ENCODE measurements at regions not wholly inside any gene's neighbourhood (a gene's known extent, or its start where the extent isn't known, plus 50 kb on each side); places are given as distances from the start of the nearest gene placed in this dataset.

DNA sequence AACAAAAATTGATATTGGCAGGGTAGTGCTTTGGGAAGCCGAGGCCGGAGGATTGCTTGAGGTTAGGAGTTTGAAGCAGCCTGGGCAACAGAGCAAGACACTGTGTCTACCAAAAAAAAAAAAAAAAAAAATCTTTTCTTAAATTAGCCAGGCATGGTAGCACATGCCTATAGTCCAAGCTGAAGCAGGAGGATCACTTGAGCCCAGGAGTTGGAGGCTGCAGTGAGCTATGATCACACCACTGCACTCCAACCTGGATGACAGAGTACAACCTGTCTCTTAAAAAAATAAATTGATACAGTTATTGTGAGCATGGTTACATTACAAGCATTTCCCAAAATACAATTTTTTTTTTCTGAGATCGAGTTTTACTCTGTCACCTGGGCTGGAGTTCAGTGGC is 59.4 kb upstream of the SVIL start:
- Histone ChIP-seq H3K36me3 (ENCODE audit: control insufficient read depth, insufficient read depth, low read length) (no peaks in the 10 kb centered on the region), H3K27me3 (ENCODE audit: control insufficient read depth, insufficient read depth, low read length) (peaks cover 2% of the 10 kb centered on the region; the same call in 1 of the 2 replicates), H3K4me3 (ENCODE audit: low read depth, low read length) (no peak overlapping the region)
- TF ChIP-seq, protein P1, sequence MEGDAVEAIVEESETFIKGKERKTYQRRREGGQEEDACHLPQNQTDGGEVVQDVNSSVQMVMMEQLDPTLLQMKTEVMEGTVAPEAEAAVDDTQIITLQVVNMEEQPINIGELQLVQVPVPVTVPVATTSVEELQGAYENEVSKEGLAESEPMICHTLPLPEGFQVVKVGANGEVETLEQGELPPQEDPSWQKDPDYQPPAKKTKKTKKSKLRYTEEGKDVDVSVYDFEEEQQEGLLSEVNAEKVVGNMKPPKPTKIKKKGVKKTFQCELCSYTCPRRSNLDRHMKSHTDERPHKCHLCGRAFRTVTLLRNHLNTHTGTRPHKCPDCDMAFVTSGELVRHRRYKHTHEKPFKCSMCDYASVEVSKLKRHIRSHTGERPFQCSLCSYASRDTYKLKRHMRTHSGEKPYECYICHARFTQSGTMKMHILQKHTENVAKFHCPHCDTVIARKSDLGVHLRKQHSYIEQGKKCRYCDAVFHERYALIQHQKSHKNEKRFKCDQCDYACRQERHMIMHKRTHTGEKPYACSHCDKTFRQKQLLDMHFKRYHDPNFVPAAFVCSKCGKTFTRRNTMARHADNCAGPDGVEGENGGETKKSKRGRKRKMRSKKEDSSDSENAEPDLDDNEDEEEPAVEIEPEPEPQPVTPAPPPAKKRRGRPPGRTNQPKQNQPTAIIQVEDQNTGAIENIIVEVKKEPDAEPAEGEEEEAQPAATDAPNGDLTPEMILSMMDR (IDR thresholded peaks at IDR 0.05; ENCODE audit: insufficient read depth, low read depth, low read length) = no peak
- ChIA-PET POLR2A (no interaction called here), CTCF (no interaction called here)
- no peak for DNase-seq (ENCODE audit: low read depth)

DNA sequence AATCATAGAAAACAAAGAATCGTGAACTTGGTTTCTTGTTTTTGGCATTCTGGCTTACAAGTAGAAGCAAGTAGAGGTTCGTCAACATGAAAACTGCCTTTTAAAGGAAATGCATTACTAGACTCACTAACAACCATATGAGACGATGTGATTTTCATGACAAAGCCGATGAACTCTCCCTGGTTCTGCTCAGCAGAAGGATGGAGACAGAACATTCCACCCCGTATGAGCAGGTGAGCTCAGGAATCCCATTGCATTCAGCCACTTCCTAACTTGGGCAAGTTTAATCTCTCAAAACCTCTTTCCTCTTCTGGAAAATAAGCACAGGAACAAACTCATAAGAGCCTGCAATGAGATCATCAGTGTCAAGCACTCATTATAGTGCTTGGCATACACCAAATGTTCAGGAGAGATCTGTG is 57.4 kb upstream of the SVIL start:
- TF ChIP-seq, protein P1 (IDR thresholded peaks at IDR 0.05; ENCODE audit: insufficient read depth, low read depth, low read length) = no peak
- POLR2A ChIA-PET = no interaction called here
- H3K4me3 ChIP-seq (ENCODE audit: low read depth, low read length) = no peak overlapping the region
- CTCF ChIA-PET = interaction anchor here (0.9 to 1.2 kb wide), 2 partner anchors 44 to 166 kb away, joined by 3 read pairs; no protein-coding TSS in a partner anchor
- H3K36me3 ChIP-seq (ENCODE audit: control insufficient read depth, insufficient read depth, low read length) = no peaks in the 10 kb centered on the region
- DNase-seq (ENCODE audit: low read depth) = no peak
- H3K27me3 ChIP-seq (ENCODE audit: control insufficient read depth, insufficient read depth, low read length) = no peaks in the 10 kb centered on the region

GRCh38 chr10:29691564-29692072 is 56.8 kb upstream of the SVIL start:
- Histone ChIP-seq H3K4me3 (ENCODE audit: low read depth, low read length) (no peak overlapping the region), H3K36me3 (ENCODE audit: control insufficient read depth, insufficient read depth, low read length) (no peaks in the 10 kb centered on the region), H3K27me3 (ENCODE audit: control insufficient read depth, insufficient read depth, low read length) (no peaks in the 10 kb centered on the region)
- POLR2A ChIA-PET = no interaction called here
- CTCF ChIA-PET = interaction anchor here (0.9 to 1.6 kb wide), 2 partner anchors 23 to 166 kb away, joined by 3 read pairs; no protein-coding TSS in a partner anchor
- no peak for DNase-seq (ENCODE audit: low read depth)
- TF ChIP-seq, protein P1 (IDR thresholded peaks at IDR 0.05; ENCODE audit: insufficient read depth, low read depth, low read length) = no peak

GRCh38 chr10:29689001-29689400 is 54.2 kb upstream of the SVIL start:
- ChIA-PET POLR2A (no interaction called here), CTCF (interaction anchor here (1.0 kb wide), 1 partner anchor 47 kb away, joined by 3 read pairs; no protein-coding TSS in a partner anchor)
- H3K27me3 ChIP-seq (ENCODE audit: control insufficient read depth, insufficient read depth, low read length) = no peaks in the 10 kb centered on the region
- TF ChIP-seq, protein P1 (IDR thresholded peaks at IDR 0.05; ENCODE audit: insufficient read depth, low read depth, low read length) = no peak
- no peak for DNase-seq (ENCODE audit: low read depth)
- no peaks in the 10 kb centered on the region for H3K36me3 ChIP-seq (ENCODE audit: control insufficient read depth, insufficient read depth, low read length)
- no peak overlapping the region for H3K4me3 ChIP-seq (ENCODE audit: low read depth, low read length)

DNA sequence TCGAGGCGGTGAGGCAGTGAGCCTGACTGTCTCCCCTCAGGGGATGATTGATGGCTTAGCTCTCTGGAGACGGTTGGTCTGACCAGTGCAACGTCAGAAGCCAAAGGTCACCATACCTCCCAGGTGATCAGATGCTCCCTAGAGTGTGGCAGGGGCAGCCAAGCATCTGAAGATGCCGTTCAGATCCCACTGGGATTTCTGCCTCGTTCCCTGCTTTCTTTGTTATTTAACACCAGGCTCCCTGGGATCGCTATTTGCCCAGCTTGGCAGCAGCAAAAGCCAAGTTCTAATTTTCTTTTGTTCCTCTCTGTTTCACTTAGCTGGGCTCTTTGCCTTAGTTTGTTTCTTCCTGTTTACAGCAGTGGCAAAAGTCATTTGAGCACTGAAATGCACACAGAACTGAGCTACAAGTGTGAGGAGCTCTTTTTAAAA is 53.5 kb upstream of the SVIL start:
- ChIA-PET POLR2A (no interaction called here), CTCF (interaction anchor here (1.0 kb wide), 1 partner anchor 48 kb away, joined by 3 read pairs; no protein-coding TSS in a partner anchor)
- no peak overlapping the region for H3K4me3 ChIP-seq (ENCODE audit: low read depth, low read length)
- H3K27me3 ChIP-seq (ENCODE audit: control insufficient read depth, insufficient read depth, low read length) = no peaks in the 10 kb centered on the region
- TF ChIP-seq, protein P1 (IDR thresholded peaks at IDR 0.05; ENCODE audit: insufficient read depth, low read depth, low read length) = no peak
- DNase-seq (ENCODE audit: low read depth) = no peak
- H3K36me3 ChIP-seq (ENCODE audit: control insufficient read depth, insufficient read depth, low read length) = no peaks in the 10 kb centered on the region
